H9 (cell line): ENCODE measurements at regions not wholly inside any gene's neighbourhood (a gene's known extent, or its start where the extent isn't known, plus 50 kb on each side); places are given as distances from the start of the nearest gene placed in this dataset.

Source experiments
- DNase-seq: peaks from one replicate; pipeline ENCODE4 v3.0.0-alpha.2; 2017
- H2AFZ ChIP-seq: one replicate; pipeline ENCODE4 v1.6.1; 2013; ENCODE audit warnings: mild to moderate bottlenecking, low read length, control low read depth, moderate library complexity
- H2AK5ac ChIP-seq: 2 replicates; pipeline ENCODE4 v1.6.1; 2013; ENCODE audit warnings: low read length, control low read depth, mixed read lengths; ENCODE audit not compliant: insufficient read length
- H2BK120ac ChIP-seq: one replicate; pipeline ENCODE4 v1.6.1; 2013; ENCODE audit warnings: low read depth, mild to moderate bottlenecking, low read length, control low read depth, inconsistent platforms; ENCODE audit not compliant: poor library complexity, severe bottlenecking
- H2BK12ac ChIP-seq: 2 replicates; pipeline ENCODE4 v1.6.1; 2013; ENCODE audit warnings: low read length, control low read depth, mixed read lengths, low read depth; ENCODE audit not compliant: insufficient read length
- H2BK15ac ChIP-seq: 2 replicates; pipeline ENCODE4 v1.6.1; 2013; ENCODE audit warnings: low read depth, low read length, control low read depth
- H2BK20ac ChIP-seq: one replicate; pipeline ENCODE4 v1.6.1; 2013; ENCODE audit warnings: low read depth, mild to moderate bottlenecking, low read length, control low read depth, inconsistent platforms; ENCODE audit not compliant: poor library complexity, severe bottlenecking
- H2BK5ac ChIP-seq: 2 replicates; pipeline ENCODE4 v1.6.1; 2013; ENCODE audit warnings: low read length, control low read depth, mixed read lengths; ENCODE audit not compliant: insufficient read length
- H3K14ac ChIP-seq: 2 replicates; pipeline ENCODE4 v1.6.1; 2013; ENCODE audit warnings: low read length, control low read depth; ENCODE audit not compliant: insufficient read depth
- H3K18ac ChIP-seq: 2 replicates; pipeline ENCODE4 v1.6.1; 2013; ENCODE audit warnings: low read depth, mild to moderate bottlenecking, mixed read lengths, low read length, control low read depth; ENCODE audit not compliant: insufficient read length
- H3K23ac ChIP-seq: 2 replicates; pipeline ENCODE4 v1.6.1; 2013; ENCODE audit warnings: low read length, control low read depth, mixed read lengths, low read depth; ENCODE audit not compliant: insufficient read length
- H3K23me2 ChIP-seq: 2 replicates; pipeline ENCODE4 v1.6.1; 2013; ENCODE audit warnings: low read depth, mild to moderate bottlenecking, mixed read lengths, low read length, control low read depth; ENCODE audit not compliant: insufficient read length, poor library complexity, severe bottlenecking
- H3K27ac ChIP-seq: 2 replicates; pipeline ENCODE4 v1.5.1; 2013; ENCODE audit warnings: low read length, control low read depth, mixed read lengths, low read depth; ENCODE audit not compliant: insufficient read length
- H3K27me3 ChIP-seq: 2 replicates; pipeline ENCODE4 v1.6.1; 2013; ENCODE audit warnings: low read length, control low read depth, inconsistent platforms; ENCODE audit not compliant: insufficient read depth
- H3K4ac ChIP-seq: 2 replicates; pipeline ENCODE4 v1.6.1; 2013; ENCODE audit warnings: low read depth, mild to moderate bottlenecking, control low read depth, inconsistent platforms, low read length, moderate library complexity
- H3K4me1 ChIP-seq: 2 replicates; pipeline ENCODE4 v1.6.1; 2013; ENCODE audit warnings: low read length, control low read depth, inconsistent platforms; ENCODE audit not compliant: insufficient read depth
- H3K4me2 ChIP-seq: 2 replicates; pipeline ENCODE4 v1.6.1; 2013; ENCODE audit warnings: low read length, control low read depth, mixed read lengths; ENCODE audit not compliant: insufficient read length, insufficient read depth
- H3K56ac ChIP-seq: 2 replicates; pipeline ENCODE4 v1.6.1; 2013; ENCODE audit warnings: low read depth, mild to moderate bottlenecking, mixed read lengths, low read length, control low read depth; ENCODE audit not compliant: insufficient read length
- H3K79me1 ChIP-seq: 2 replicates; pipeline ENCODE4 v1.6.1; 2013; ENCODE audit warnings: low read depth, mild to moderate bottlenecking, moderate library complexity, low read length, control low read depth, inconsistent platforms; ENCODE audit not compliant: insufficient read depth, poor library complexity, severe bottlenecking
- H3K79me2 ChIP-seq: 2 replicates; pipeline ENCODE4 v1.6.1; 2013; ENCODE audit warnings: low read length, control low read depth, inconsistent platforms; ENCODE audit not compliant: insufficient read depth
- H3K9ac ChIP-seq: 2 replicates; pipeline ENCODE4 v1.6.1; 2013; ENCODE audit warnings: low read length, control low read depth, mixed read lengths; ENCODE audit not compliant: insufficient read length; ENCODE audit errors: extremely low read depth
- H3K9me3 ChIP-seq: one replicate; pipeline ENCODE4 v1.6.1; 2013; ENCODE audit warnings: low read depth, low read length, inconsistent platforms; ENCODE audit not compliant: control insufficient read depth
- H3T11ph ChIP-seq: one replicate; pipeline ENCODE4 v1.6.1; 2013; ENCODE audit warnings: mild to moderate bottlenecking, low read length, control low read depth, inconsistent platforms
- H4K20me1 ChIP-seq: one replicate; pipeline ENCODE4 v1.6.1; 2013; ENCODE audit not compliant: control insufficient read depth, insufficient read length, insufficient read depth
- H4K5ac ChIP-seq: 2 replicates; pipeline ENCODE4 v1.6.1; 2013; ENCODE audit warnings: low read depth, mild to moderate bottlenecking, mixed read lengths, low read length, control low read depth; ENCODE audit not compliant: insufficient read length
- H4K8ac ChIP-seq: replicated peaks from 2 replicates; pipeline ENCODE4 v1.6.1; 2013; ENCODE audit warnings: low read length, control low read depth, mixed read lengths, low read depth; ENCODE audit not compliant: insufficient read length
- H4K91ac ChIP-seq: 2 replicates; pipeline ENCODE4 v1.6.1; 2013; ENCODE audit warnings: low read depth, mild to moderate bottlenecking, moderate library complexity, mixed read lengths, low read length, control low read depth; ENCODE audit not compliant: insufficient read length
- H3K27ac Mint-ChIP-seq, 3 experiments: 2 replicates in 2 of 3; 3 replicates in 1 of 3; pipeline ENCODE4 v1.8.0; 2020 to 2021; ENCODE audit warnings: mixed read lengths in 3 of 3, mild to moderate bottlenecking in 1 of 3, moderate library complexity in 1 of 3
- H3K27me3 Mint-ChIP-seq: 2 replicates; pipeline ENCODE4 v1.8.0; 2021; ENCODE audit warnings: low read depth, mild to moderate bottlenecking, moderate library complexity, mixed read lengths
- H3K36me3 Mint-ChIP-seq, 3 experiments: 2 replicates in 2 of 3; 3 replicates in 1 of 3; pipeline ENCODE4 v1.8.0; 2020 to 2021; ENCODE audit warnings: low read depth in 3 of 3, mixed read lengths in 3 of 3; ENCODE audit not compliant: insufficient read depth in 1 of 3
- H3K4me1 Mint-ChIP-seq, 2 experiments: 2 replicates each; pipeline ENCODE4 v1.8.0; 2020; ENCODE audit warnings: mixed read lengths in 2 of 2
- H3K4me3 Mint-ChIP-seq, 2 experiments: 2 replicates in 1 of 2; 3 replicates in 1 of 2; pipeline ENCODE4 v1.8.0; 2020 to 2021; ENCODE audit warnings: mild to moderate bottlenecking in 2 of 2, mixed read lengths in 2 of 2, moderate library complexity in 1 of 2
- H3K9me3 Mint-ChIP-seq, 2 experiments: 2 replicates in 1 of 2; 3 replicates in 1 of 2; pipeline ENCODE4 v1.8.0; 2020; ENCODE audit warnings: mild to moderate bottlenecking in 2 of 2, mixed read lengths in 2 of 2, moderate library complexity in 1 of 2
- CTCF ChIP-seq: fragments of 200-600 bp; sonication (generic); conservative IDR thresholded peaks from 3 replicates; pipeline ENCODE4 v1.8.0; 2021; ENCODE audit warnings: antibody characterized with exemption, mild to moderate bottlenecking
- WGBS: extraction: QIAGEN DNeasy Blood & Tissue Kit; methylation state at CpG from one replicate; pipeline ENCODE4 v1.1.7; 2013; ENCODE audit warnings: missing lambda C conversion rate, low lambda C conversion rate, mixed read lengths; ENCODE audit not compliant: insufficient read length; ENCODE audit errors: extremely low coverage; 5-methylcytosine and 5-hydroxymethylcytosine counted together

DNA sequence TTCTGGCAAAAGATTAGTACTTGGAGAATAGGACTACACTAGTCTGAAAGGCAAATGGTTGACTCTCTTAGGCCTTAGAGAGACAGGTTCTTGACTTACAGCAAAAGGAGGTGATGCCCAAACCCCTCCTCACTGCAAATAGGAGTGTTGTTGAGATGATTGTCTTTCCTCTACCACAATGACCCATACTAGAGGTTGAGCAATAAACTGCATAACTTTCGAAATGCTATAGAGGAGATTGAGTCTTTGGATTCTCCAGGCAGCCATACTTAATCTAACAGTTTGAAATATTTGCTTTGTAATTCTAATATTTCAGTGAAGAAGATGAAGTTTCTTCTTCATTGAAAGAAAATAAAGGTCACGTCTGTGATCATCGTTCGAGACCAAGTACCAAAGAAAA lies 498.5 kb upstream of the GBE1 start:
- H2AK5ac ChIP-seq = no peak overlapping the region

More for the DNA sequence above, 498.5 kb upstream of the GBE1 start:
- Histone ChIP-seq H3K23me2 (no peaks in the 10 kb centered on the region), H3K9ac (no peak overlapping the region), H3K14ac (no peak overlapping the region), H4K91ac (no peak overlapping the region), H3K4me1 (no peaks in the 10 kb centered on the region), H3K79me1 (no peaks in the 10 kb centered on the region), H2BK12ac (no peak overlapping the region), H2BK15ac (no peak overlapping the region), H3K4me2 (no peak overlapping the region), H2BK5ac (no peak overlapping the region), H2BK120ac (no peak overlapping the region), H4K5ac (no peak overlapping the region), H3K4ac (no peak overlapping the region), H3K56ac (no peak overlapping the region), H3K9me3 (no peaks in the 10 kb centered on the region), H3K18ac (no peak overlapping the region), H3T11ph (no peak overlapping the region), H3K27me3 (no peaks in the 10 kb centered on the region), H2BK20ac (no peak overlapping the region), H2AFZ (no peak overlapping the region), H4K20me1 (no peaks in the 10 kb centered on the region), H3K23ac (no peak overlapping the region), H4K8ac (no peak overlapping the region), H3K79me2 (no peaks in the 10 kb centered on the region), H3K27ac (no peak overlapping the region)
- Mint-ChIP-seq H3K27me3 (no peaks in the 10 kb centered on the region), H3K27ac (no peak overlapping the region), H3K36me3 (no peaks in the 10 kb centered on the region), H3K4me3 (no peak overlapping the region), H3K9me3 (no peaks in the 10 kb centered on the region; a peak in 1 of 5 replicates), H3K4me1 (peaks cover 6 to 9% of the 10 kb centered on the region in 2 experiments)
- no CpG with 5 or more reads among the region's 4 CpGs for WGBS
- no peak for DNase-seq
- no peak for TF ChIP-seq CTCF
